ENCODE measurements at regions not wholly inside any gene's neighbourhood (a gene's known extent, or its start where the extent isn't known, plus 50 kb on each side); places are given as distances from the start of the nearest gene placed in this dataset.

DNA sequence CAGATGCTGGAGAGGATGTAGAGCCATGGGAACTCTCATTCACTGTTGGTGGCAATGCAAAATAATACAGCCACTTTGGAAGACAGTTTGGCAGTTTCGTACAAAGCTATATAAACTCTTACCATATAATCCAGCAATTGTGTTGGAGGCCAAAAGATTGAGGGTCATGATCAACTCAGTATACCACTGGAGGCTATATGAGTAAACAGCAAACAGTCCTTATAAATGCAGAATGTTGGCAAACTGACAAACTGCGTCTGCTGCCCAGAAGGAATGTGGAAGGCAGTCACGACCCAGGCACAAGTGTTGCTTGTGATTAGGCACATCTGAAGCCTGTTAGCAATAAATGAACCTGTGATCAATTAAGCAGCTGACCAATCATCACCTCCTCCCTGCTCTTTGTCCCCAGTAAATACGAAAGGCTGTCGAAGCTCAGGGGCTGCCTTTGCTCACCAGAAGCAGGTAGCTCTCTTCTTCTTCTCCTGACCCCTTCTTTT is 98.1 kb upstream of the SPOPL start:
- TF ChIP-seq LEF1 (IDR thresholded peaks at IDR 0.05; ENCODE audit: borderline replicate concordance) (no peak), FOXK2 (IDR thresholded peaks at IDR 0.05) (no peak), SUZ12 (IDR thresholded peaks at IDR 0.05) (no peak), ELF4 (IDR thresholded peaks at IDR 0.05) (no peak), BHLHE40 (IDR thresholded peaks at IDR 0.05; ENCODE audit: borderline replicate concordance) (no peak), ZNF384 (IDR thresholded peaks at IDR 0.05) (no peak), SP1 (IDR thresholded peaks at IDR 0.05) (no peak), L3MBTL2 (conservative IDR thresholded peaks at IDR 0.05) (no peak), FOXM1 (IDR thresholded peaks at IDR 0.05; ENCODE audit: borderline replicate concordance) (no peak), ARNT (IDR thresholded peaks at IDR 0.05) (no peak)
- TF ChIP-seq, protein P1, sequence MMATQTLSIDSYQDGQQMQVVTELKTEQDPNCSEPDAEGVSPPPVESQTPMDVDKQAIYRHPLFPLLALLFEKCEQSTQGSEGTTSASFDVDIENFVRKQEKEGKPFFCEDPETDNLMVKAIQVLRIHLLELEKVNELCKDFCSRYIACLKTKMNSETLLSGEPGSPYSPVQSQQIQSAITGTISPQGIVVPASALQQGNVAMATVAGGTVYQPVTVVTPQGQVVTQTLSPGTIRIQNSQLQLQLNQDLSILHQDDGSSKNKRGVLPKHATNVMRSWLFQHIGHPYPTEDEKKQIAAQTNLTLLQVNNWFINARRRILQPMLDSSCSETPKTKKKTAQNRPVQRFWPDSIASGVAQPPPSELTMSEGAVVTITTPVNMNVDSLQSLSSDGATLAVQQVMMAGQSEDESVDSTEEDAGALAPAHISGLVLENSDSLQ (IDR thresholded peaks at IDR 0.05), result no peak
